HG03354 (cell line): ENCODE measurements at regions not wholly inside any gene's neighbourhood (a gene's known extent, or its start where the extent isn't known, plus 50 kb on each side); places are given as distances from the start of the nearest gene placed in this dataset.
"Not testable (repeated sequence)": the region's sequence is repeated elsewhere in the genome, so short reads cannot be mapped to it uniquely, and the experiment has no call there.

Source experiments
- ATAC-seq: cut with Tn5 transposase; IDR thresholded peaks from one replicate; pipeline ENCODE4 v1.9.1; 2021; ENCODE audit warnings: mild to moderate bottlenecking; ENCODE audit not compliant: unreplicated experiment, poor library complexity, severe bottlenecking

DNA sequence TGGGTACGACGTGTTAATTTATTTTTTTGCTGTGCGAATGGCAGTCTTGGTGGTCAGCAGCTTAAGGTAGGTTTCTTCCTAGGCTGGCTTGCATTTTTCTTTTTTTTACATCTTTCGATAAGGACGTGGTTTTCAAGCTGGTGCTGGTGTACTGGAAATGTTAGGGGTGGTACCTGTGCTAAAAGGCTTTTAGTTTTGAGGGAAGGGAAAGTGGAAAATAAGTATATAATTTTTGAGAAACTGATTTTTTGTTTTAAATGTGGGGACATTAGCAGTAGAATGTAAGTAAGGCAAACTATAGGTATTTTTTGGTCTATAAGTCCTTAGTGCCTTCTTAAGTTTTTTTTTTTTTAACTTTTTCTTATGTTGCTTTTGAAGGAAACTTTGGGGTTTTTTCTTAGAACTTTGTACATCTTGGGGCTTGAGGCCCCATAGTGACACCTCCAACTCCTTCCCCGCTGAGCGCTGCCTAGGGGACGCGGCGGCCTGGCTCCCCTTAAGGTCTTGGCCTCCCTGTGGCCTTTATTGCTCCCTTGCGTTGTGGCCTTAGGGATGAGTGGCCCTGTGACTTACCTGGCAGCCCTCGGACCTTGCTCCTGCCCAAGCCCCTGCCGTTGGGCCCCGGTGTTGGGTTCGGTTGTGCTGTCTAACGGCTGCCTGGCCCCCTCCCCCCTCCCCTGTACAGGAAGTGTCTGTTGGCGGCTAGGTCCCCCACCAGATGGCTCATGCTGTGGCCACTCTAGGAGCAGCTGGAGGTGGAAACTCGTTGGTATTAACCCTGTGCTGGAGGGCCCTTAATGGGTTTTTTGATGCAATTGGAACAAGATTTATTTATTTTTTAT is 88.0 kb upstream of the RPRML start:
- ATAC-seq = peak; percentile 84

GRCh38 chr17:47066095-47066494 is 87.0 kb upstream of the RPRML start:
- ATAC-seq = no peak

DNA sequence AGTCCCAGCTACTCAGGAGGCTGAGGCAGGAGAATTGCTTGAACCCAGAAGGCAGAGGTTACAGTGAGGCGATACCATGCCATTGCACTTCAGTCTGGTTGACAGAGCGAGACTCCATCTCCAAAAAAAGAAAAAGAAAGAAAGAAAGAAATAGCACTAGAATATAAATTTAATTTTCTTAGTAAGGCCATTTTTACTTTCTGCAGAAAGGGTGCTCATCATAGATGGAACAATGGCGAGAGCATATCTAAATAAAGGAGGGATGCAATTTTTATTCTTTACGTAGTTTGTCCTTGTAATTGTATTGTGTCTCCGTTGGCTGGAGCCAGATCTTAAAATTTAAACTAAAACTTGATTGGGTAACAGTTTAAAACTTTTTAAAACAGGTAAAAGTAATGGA is 85.6 kb upstream of the RPRML start:
- ATAC-seq = no peak

- no peak for ATAC-seq
These were observed 84.4 kb upstream of the RPRML start for GRCh38 chr17:47063475-47063874.

DNA sequence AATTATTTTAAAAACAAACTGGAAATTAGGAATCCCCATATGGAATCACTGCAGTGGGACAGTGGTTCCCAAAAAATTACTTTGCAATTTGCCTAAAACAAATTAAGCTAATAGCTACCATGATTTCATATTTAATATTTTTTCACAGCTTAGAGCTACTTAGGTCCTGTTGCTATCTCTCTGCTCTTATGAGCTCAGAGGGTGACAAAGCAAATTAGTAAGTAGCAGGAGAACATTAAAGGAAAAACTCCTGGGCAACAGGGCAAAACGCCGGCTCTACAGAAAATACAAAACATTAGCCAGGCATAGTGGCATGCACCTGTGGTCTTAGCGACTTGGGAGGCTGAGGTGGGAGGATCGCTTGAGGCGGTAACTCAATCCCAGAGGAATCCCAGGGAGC is 83.8 kb upstream of the RPRML start:
- not testable (repeated sequence) for ATAC-seq

DNA sequence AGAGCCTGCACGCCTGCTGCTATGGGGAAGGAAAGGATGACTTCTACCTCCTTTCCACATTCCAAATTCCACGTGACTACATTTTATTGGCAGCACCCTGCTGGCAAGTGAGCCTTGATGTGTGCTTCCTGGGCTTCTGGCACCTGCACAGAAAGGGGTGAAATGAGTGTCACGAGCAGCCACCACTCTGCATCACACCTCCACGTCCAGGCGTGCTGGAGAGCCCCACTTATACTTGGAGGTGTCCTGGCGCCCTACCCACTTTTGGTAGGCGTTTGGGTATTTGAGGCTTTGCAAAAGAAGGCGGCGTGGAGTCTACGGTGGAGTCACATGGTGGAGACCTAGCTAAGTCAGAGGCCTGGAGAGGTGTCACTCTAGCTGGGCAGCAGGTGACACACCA is 81.0 kb upstream of the RPRML start:
- not testable (repeated sequence) for ATAC-seq

- ATAC-seq = no peak
These were observed 78.8 kb upstream of the RPRML start for GRCh38 chr17:47057830-47058229.

DNA sequence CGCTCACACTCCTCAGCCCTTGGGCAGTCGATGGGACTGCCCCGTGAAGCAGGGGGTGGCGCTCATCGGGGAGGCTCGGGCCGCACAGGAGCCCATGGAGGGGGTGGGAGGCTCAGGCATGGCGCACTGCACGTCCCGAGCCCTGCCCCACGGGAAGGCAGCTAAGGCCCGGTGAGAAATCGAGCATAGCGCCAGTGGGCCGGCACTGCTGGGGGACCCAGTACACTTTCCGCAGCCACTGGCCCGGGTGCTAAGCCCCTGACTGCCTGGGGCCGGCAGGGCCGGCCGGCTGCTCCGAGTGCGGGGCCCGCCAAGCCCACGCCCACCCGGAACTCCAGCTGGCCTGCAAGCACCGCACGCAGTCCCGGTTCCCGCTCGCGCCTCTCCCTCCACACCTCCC is 78.2 kb upstream of the RPRML start:
- ATAC-seq = not testable (repeated sequence)

- ATAC-seq = not testable (repeated sequence)
These were observed 77.6 kb upstream of the RPRML start for GRCh38 chr17:47056687-47057086.
